Keratinocyte (primary cell): ENCODE measurements at regions not wholly inside any gene's neighbourhood (a gene's known extent, or its start where the extent isn't known, plus 50 kb on each side); places are given as distances from the start of the nearest gene placed in this dataset.

ENCODE experiments used
- DNase-seq: peaks from one replicate; pipeline ENCODE4 v3.0.0-alpha.2; 2011; ENCODE audit warnings: low read depth, missing footprints, low spot score
- FAIRE-seq: peaks from 2 replicates; lab custom pipeline; 2011; peaks lifted over from hg19 to GRCh38; lab: Jason Lieb, UNC
- H2AFZ ChIP-seq: 2 replicates; pipeline ENCODE4 v1.6.0; 2012; ENCODE audit warnings: low read length, control low read depth, inconsistent platforms; ENCODE audit not compliant: control insufficient read depth
- H3K27ac ChIP-seq: 2 replicates; pipeline ENCODE4 v1.5.1; 2011; ENCODE audit warnings: low read length; ENCODE audit not compliant: control insufficient read depth, insufficient read depth
- H3K27me3 ChIP-seq: 3 replicates; pipeline ENCODE4 v1.6.0; 2011; ENCODE audit warnings: low read length; ENCODE audit not compliant: control insufficient read depth, insufficient read depth; ENCODE audit errors: extremely low read depth
- H3K36me3 ChIP-seq, 2 experiments: 2 replicates in 1 of 2; 3 replicates in 1 of 2; pipeline ENCODE4 v1.5.1; 2011; ENCODE audit warnings: low read length in 2 of 2, mild to moderate bottlenecking in 1 of 2; ENCODE audit not compliant: control insufficient read depth in 2 of 2, insufficient read depth in 2 of 2; ENCODE audit errors: extremely low read depth in 1 of 2
- H3K4me1 ChIP-seq: 3 replicates; pipeline ENCODE4 v1.5.1; 2011; ENCODE audit warnings: low read length; ENCODE audit not compliant: control insufficient read depth, insufficient read depth; ENCODE audit errors: extremely low read depth
- H3K4me2 ChIP-seq: 3 replicates; pipeline ENCODE4 v1.6.0; 2011; ENCODE audit warnings: low read depth, low read length; ENCODE audit not compliant: control insufficient read depth, insufficient read depth; ENCODE audit errors: extremely low read depth
- H3K4me3 ChIP-seq, 3 experiments: fragments of 200-600 bp in 1 of 3; sonication (generic) in 1 of 3; 2 replicates in 2 of 3; 3 replicates in 1 of 3; pipeline ENCODE4 v1.5.1; 2011 to 2016; ENCODE audit warnings: low read length in 3 of 3, mild to moderate bottlenecking in 3 of 3, control low read depth in 2 of 3, inconsistent platforms in 1 of 3, low read depth in 1 of 3, mixed read lengths in 1 of 3, mixed run types in 1 of 3, moderate library complexity in 1 of 3; ENCODE audit not compliant: control insufficient read depth in 2 of 3, insufficient read depth in 2 of 3; ENCODE audit errors: extremely low read depth in 1 of 3
- H3K79me2 ChIP-seq: 2 replicates; pipeline ENCODE4 v1.6.0; 2012; ENCODE audit warnings: low read length; ENCODE audit not compliant: control insufficient read depth, insufficient read depth
- H3K9ac ChIP-seq: 3 replicates; pipeline ENCODE4 v1.6.0; 2011; ENCODE audit warnings: low read length; ENCODE audit not compliant: control insufficient read depth, insufficient read depth; ENCODE audit errors: extremely low read depth
- H3K9me1 ChIP-seq: 3 replicates; pipeline ENCODE4 v1.6.0; 2011; ENCODE audit warnings: low read length; ENCODE audit not compliant: control insufficient read depth, insufficient read depth; ENCODE audit errors: extremely low read depth
- H3K9me3 ChIP-seq: 2 replicates; pipeline ENCODE4 v1.5.1; 2012; ENCODE audit warnings: low read depth, low read length; ENCODE audit not compliant: control insufficient read depth
- H4K20me1 ChIP-seq: 3 replicates; pipeline ENCODE4 v1.6.0; 2011; ENCODE audit warnings: low read length; ENCODE audit not compliant: control insufficient read depth, insufficient read depth; ENCODE audit errors: extremely low read depth
- EZH2 ChIP-seq: IDR thresholded peaks from one replicate; pipeline ENCODE4 v1.6.1; 2012; ENCODE audit warnings: inconsistent platforms, mild to moderate bottlenecking, low read length, moderate library complexity
- dilution Hi-C: fragments of 300-500 bp; cut with MboI; formaldehyde crosslinking; loops from one replicate; pipeline ENCODE4 v1.7.0; 2020; ENCODE audit warnings: low sequenced_read_pairs; ENCODE audit not compliant: extremely low pct_ligation_motif_present
- TF ChIP-seq, protein P1 (sequence below), 3 experiments: IDR thresholded peaks in 1 of 3; conservative IDR thresholded peaks in 1 of 3; optimal IDR thresholded peaks in 1 of 3; 2 replicates in 2 of 3; 3 replicates in 1 of 3; pipeline versions ENCODE3 to v1.5.1; 2011; ENCODE audit warnings: low read length in 3 of 3, mild to moderate bottlenecking in 3 of 3, moderate library complexity in 2 of 3, control low read depth in 1 of 3, inconsistent platforms in 1 of 3; ENCODE audit not compliant: insufficient read depth in 2 of 3; ENCODE audit errors: extremely low read depth in 1 of 3

DNA sequence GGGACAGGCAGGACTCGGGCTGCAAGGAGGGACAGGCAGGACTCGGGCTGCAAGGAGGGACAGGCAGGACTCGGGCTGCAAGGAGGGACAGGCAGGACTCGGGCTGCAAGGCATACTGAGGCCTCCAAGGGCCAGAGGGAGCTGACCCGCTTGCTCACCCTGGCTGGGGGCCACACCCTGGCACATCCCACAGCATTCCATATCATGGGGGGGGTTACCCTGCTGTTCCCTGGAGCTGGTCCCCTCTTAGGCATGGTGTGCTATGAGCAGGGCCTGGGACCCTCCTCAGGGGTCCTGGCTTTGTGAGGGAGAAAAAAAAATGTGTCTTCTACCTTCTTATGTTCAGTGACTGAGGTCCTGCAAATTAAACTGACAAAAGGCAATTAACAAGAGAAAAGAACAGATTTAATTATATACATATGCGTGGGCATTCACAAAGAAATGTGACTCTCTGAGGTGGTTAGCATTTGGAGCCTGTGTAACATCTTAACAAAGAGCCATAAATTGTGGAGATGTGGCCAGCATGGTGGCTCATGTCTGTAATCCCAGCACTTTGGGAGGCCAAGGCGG is 97.6 kb upstream of the ALDH1A3 start:
- FAIRE-seq (no peak), DNase-seq (no peak)
- peaks cover 2% of the 10 kb centered on the region for H3K4me1 ChIP-seq
- TF ChIP-seq, protein P1, sequence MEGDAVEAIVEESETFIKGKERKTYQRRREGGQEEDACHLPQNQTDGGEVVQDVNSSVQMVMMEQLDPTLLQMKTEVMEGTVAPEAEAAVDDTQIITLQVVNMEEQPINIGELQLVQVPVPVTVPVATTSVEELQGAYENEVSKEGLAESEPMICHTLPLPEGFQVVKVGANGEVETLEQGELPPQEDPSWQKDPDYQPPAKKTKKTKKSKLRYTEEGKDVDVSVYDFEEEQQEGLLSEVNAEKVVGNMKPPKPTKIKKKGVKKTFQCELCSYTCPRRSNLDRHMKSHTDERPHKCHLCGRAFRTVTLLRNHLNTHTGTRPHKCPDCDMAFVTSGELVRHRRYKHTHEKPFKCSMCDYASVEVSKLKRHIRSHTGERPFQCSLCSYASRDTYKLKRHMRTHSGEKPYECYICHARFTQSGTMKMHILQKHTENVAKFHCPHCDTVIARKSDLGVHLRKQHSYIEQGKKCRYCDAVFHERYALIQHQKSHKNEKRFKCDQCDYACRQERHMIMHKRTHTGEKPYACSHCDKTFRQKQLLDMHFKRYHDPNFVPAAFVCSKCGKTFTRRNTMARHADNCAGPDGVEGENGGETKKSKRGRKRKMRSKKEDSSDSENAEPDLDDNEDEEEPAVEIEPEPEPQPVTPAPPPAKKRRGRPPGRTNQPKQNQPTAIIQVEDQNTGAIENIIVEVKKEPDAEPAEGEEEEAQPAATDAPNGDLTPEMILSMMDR (optimal IDR thresholded peaks at IDR 0.05 in 1 of 3, IDR thresholded peaks at IDR 0.05 in 1 of 3, conservative IDR thresholded peaks at IDR 0.05 in 1 of 3; ENCODE audit: extremely low read depth in 1 of 3, insufficient read depth in 2 of 3, low read length in 3 of 3): no peak
- TF ChIP-seq EZH2: no peak
- H3K9me1 ChIP-seq: no peaks in the 10 kb centered on the region
- no peaks in the 10 kb centered on the region for H3K36me3 ChIP-seq
- no peaks in the 10 kb centered on the region for H3K79me2 ChIP-seq
- H3K27ac ChIP-seq: no peak overlapping the region
- H3K9ac ChIP-seq: no peak overlapping the region
- H3K4me2 ChIP-seq: no peak overlapping the region
- H2AFZ ChIP-seq: no peak overlapping the region
- H3K4me3 ChIP-seq: no peak overlapping the region
- H4K20me1 ChIP-seq: no peaks in the 10 kb centered on the region
- H3K9me3 ChIP-seq: no peaks in the 10 kb centered on the region
- dilution Hi-C loops: no loop called here
- H3K27me3 ChIP-seq: no peaks in the 10 kb centered on the region

DNA sequence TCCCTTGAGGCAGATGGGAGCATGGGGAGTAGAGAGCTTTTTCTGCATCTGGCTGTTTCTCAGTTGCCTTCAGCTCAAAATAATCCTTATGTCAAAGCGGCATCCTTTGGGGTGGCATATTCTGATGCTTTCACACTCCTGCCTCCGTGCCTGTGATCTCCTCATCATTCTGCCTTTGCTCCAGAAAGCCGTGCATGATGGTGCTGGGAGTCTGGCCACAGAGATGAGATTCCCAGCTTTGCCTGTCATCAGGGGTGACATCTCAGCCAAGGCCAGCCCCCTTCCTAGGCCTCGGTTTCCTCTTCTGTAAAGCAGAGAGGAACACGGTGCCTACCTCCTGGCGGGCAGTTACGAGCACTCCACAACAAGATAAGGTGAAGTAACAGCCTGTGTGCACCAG is 96.3 kb upstream of the ALDH1A3 start:
- no peaks in the 10 kb centered on the region for H4K20me1 ChIP-seq
- no peak overlapping the region for H3K4me2 ChIP-seq
- H3K4me1 ChIP-seq: no peaks in the 10 kb centered on the region
- no peaks in the 10 kb centered on the region for H3K9me3 ChIP-seq
- dilution Hi-C loops: no loop called here
- H3K9ac ChIP-seq: no peak overlapping the region
- no peak overlapping the region for H3K27ac ChIP-seq
- H3K4me3 ChIP-seq: no peak overlapping the region
- H3K36me3 ChIP-seq: no peaks in the 10 kb centered on the region
- no peaks in the 10 kb centered on the region for H3K9me1 ChIP-seq
- FAIRE-seq (no peak), DNase-seq (no peak)
- H3K79me2 ChIP-seq: no peaks in the 10 kb centered on the region
- TF ChIP-seq, protein P1 (optimal IDR thresholded peaks at IDR 0.05 in 1 of 3, IDR thresholded peaks at IDR 0.05 in 1 of 3, conservative IDR thresholded peaks at IDR 0.05 in 1 of 3; ENCODE audit: extremely low read depth in 1 of 3, insufficient read depth in 2 of 3, low read length in 3 of 3): no peak
- no peak for TF ChIP-seq EZH2
- no peaks in the 10 kb centered on the region for H3K27me3 ChIP-seq
- H2AFZ ChIP-seq: no peak overlapping the region
